ENCODE measurements at regions not wholly inside any gene's neighbourhood (a gene's known extent, or its start where the extent isn't known, plus 50 kb on each side); places are given as distances from the start of the nearest gene placed in this dataset.

DNA sequence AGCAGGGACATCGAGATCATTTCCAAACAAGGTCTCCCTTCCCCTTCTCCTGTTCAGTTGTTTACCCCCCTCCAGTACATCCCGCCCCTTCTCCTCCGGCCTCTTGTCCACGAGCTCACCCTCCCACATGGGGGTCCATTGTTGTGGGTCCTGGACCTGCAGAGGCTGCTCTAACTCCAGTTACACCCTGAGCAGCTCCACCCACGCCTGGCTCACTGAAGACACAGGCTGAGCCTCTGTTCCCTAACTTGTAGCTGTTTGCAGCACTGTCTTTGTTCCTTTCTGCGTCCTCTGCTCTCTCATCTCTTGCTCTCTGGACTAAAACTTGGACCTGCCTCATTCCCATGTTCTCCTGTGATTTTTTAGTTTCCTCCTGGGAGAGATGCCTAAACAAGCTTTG is 377.5 kb downstream of the MED10 start:
- TF ChIP-seq, protein P1, sequence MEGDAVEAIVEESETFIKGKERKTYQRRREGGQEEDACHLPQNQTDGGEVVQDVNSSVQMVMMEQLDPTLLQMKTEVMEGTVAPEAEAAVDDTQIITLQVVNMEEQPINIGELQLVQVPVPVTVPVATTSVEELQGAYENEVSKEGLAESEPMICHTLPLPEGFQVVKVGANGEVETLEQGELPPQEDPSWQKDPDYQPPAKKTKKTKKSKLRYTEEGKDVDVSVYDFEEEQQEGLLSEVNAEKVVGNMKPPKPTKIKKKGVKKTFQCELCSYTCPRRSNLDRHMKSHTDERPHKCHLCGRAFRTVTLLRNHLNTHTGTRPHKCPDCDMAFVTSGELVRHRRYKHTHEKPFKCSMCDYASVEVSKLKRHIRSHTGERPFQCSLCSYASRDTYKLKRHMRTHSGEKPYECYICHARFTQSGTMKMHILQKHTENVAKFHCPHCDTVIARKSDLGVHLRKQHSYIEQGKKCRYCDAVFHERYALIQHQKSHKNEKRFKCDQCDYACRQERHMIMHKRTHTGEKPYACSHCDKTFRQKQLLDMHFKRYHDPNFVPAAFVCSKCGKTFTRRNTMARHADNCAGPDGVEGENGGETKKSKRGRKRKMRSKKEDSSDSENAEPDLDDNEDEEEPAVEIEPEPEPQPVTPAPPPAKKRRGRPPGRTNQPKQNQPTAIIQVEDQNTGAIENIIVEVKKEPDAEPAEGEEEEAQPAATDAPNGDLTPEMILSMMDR (conservative IDR thresholded peaks at IDR 0.05), result no peak
- no peak for TF ChIP-seq ZFX (IDR thresholded peaks at IDR 0.05)
